ENCODE measurements at regions not wholly inside any gene's neighbourhood (a gene's known extent, or its start where the extent isn't known, plus 50 kb on each side); places are given as distances from the start of the nearest gene placed in this dataset.

- DNase-seq, result no peak
Measured at GRCh38 chr2:217049956-217050355, 190.1 kb upstream of the TNP1 start.

GRCh38 chr2:217049422-217049821, 189.6 kb upstream of the TNP1 start:
- no peak for DNase-seq

- DNase-seq, result no peak
Measured at GRCh38 chr2:217048730-217049129, 188.9 kb upstream of the TNP1 start.

GRCh38 chr2:217047631-217048030, 187.8 kb upstream of the TNP1 start:
- DNase-seq, result no peak

- DNase-seq, result no peak
Measured at GRCh38 chr2:217047209-217047608, 187.3 kb upstream of the TNP1 start.

- no peak for DNase-seq
Measured at GRCh38 chr2:217045700-217046475, 186.0 kb upstream of the TNP1 start.

- no peak for DNase-seq
Measured at GRCh38 chr2:217040099-217040498, 180.2 kb upstream of the TNP1 start.

- no peak for DNase-seq
Measured at GRCh38 chr2:217038001-217038400, 178.1 kb upstream of the TNP1 start.

GRCh38 chr2:217037353-217037752, 177.5 kb upstream of the TNP1 start:
- DNase-seq, result no peak

- DNase-seq, result no peak
Measured at GRCh38 chr2:217035967-217036366, 176.1 kb upstream of the TNP1 start.

- no peak for DNase-seq
Measured at GRCh38 chr2:217033186-217033585, 173.3 kb upstream of the TNP1 start.

- DNase-seq, result no peak
Measured at GRCh38 chr2:217031445-217031844, 171.6 kb upstream of the TNP1 start.

- DNase-seq, result no peak
Measured at GRCh38 chr2:217030081-217030480, 170.2 kb upstream of the TNP1 start.

- no peak for DNase-seq
Measured at GRCh38 chr2:217028128-217028527, 168.3 kb upstream of the TNP1 start.

GRCh38 chr2:217027414-217027813, 167.6 kb upstream of the TNP1 start:
- no peak for DNase-seq

- DNase-seq, result no peak
Measured at GRCh38 chr2:217026569-217026968, 166.7 kb upstream of the TNP1 start.

- no peak for DNase-seq
Measured at GRCh38 chr2:217026161-217026560, 166.3 kb upstream of the TNP1 start.

GRCh38 chr2:217023611-217024010, 163.7 kb upstream of the TNP1 start:
- DNase-seq, result no peak

GRCh38 chr2:217017456-217018252, 157.8 kb upstream of the TNP1 start:
- DNase-seq, result no peak

- no peak for DNase-seq
Measured at GRCh38 chr2:217016796-217017419, 157.0 kb upstream of the TNP1 start.

- no peak for DNase-seq
Measured at GRCh38 chr2:217014328-217015105, 154.7 kb upstream of the TNP1 start.

GRCh38 chr2:217013926-217014325, 154.1 kb upstream of the TNP1 start:
- DNase-seq, result no peak

- DNase-seq, result no peak
Measured at GRCh38 chr2:217011576-217011975, 151.7 kb upstream of the TNP1 start.

Data from hematopoietic multipotent progenitor cell treated with erythropoietin and hydrocortisone succinate and interleukin-3 and kit ligand, for 4 days (in vitro differentiated cells).